GM12892 (cell line): ENCODE measurements at regions not wholly inside any gene's neighbourhood (a gene's known extent, or its start where the extent isn't known, plus 50 kb on each side); places are given as distances from the start of the nearest gene placed in this dataset.

ENCODE experiments used
- DNase-seq: peaks from one replicate; pipeline ENCODE4 v3.0.0; 2011; ENCODE audit not compliant: insufficient read length
- FAIRE-seq: peaks from 2 replicates; lab custom pipeline; 2011; peaks lifted over from hg19 to GRCh38; lab: Jason Lieb, UNC
- POLR2A ChIP-seq: IDR thresholded peaks from 2 replicates; pipeline ENCODE4 v1.6.1; 2011; ENCODE audit warnings: low read depth, low read length, control low read depth
- POLR2AphosphoS5 ChIP-seq: IDR thresholded peaks from 2 replicates; pipeline ENCODE4 v1.6.1; 2011; ENCODE audit warnings: low read depth, low read length, control low read depth
- TAF1 ChIP-seq: IDR thresholded peaks from 2 replicates; pipeline ENCODE4 v1.6.1; 2011; ENCODE audit warnings: low read depth, mild to moderate bottlenecking, control low read depth, low read length, borderline replicate concordance

- FAIRE-seq (no peak), DNase-seq (no peak)
- TF ChIP-seq POLR2AphosphoS5, result no peak
- TF ChIP-seq POLR2A, result no peak
- TF ChIP-seq TAF1, result no peak
These were observed 800.1 kb upstream of the PCDH9 start for GRCh38 chr13:68030152-68030809.

- DNase-seq, result no peak
- no peak for FAIRE-seq
- no peak for TF ChIP-seq POLR2A
- TF ChIP-seq TAF1, result no peak
- TF ChIP-seq POLR2AphosphoS5, result no peak
These were observed 798.6 kb upstream of the PCDH9 start for GRCh38 chr13:68028701-68029100.

GRCh38 chr13:68027306-68027705 is 797.2 kb upstream of the PCDH9 start:
- DNase-seq (no peak), FAIRE-seq (no peak)
- TF ChIP-seq POLR2A, result no peak
- no peak for TF ChIP-seq POLR2AphosphoS5
- no peak for TF ChIP-seq TAF1

GRCh38 chr13:68026077-68026476 is 795.9 kb upstream of the PCDH9 start:
- TF ChIP-seq POLR2AphosphoS5 (no peak), TAF1 (no peak), POLR2A (no peak)
- no peak for DNase-seq
- FAIRE-seq, result no peak

GRCh38 chr13:68025604-68026003 is 795.5 kb upstream of the PCDH9 start:
- TF ChIP-seq TAF1 (no peak), POLR2AphosphoS5 (no peak), POLR2A (no peak)
- no peak for FAIRE-seq
- DNase-seq, result no peak

- FAIRE-seq, result no peak
- no peak for DNase-seq
- TF ChIP-seq POLR2A (no peak), TAF1 (no peak), POLR2AphosphoS5 (no peak)
These were observed 793.9 kb upstream of the PCDH9 start for GRCh38 chr13:68023838-68024581.

GRCh38 chr13:68019901-68020300 is 789.8 kb upstream of the PCDH9 start:
- TF ChIP-seq POLR2AphosphoS5 (no peak), POLR2A (no peak), TAF1 (no peak)
- FAIRE-seq (no peak), DNase-seq (no peak)

- no peak for DNase-seq
- no peak for FAIRE-seq
- TF ChIP-seq POLR2AphosphoS5 (no peak), TAF1 (no peak), POLR2A (no peak)
These were observed 779.4 kb upstream of the PCDH9 start for GRCh38 chr13:68009546-68009945.

- DNase-seq (no peak), FAIRE-seq (no peak)
- no peak for TF ChIP-seq POLR2A
- no peak for TF ChIP-seq POLR2AphosphoS5
- no peak for TF ChIP-seq TAF1
These were observed 777.4 kb upstream of the PCDH9 start for GRCh38 chr13:68007576-68007975.

GRCh38 chr13:67996101-67996500 is 766.0 kb upstream of the PCDH9 start:
- TF ChIP-seq POLR2A (no peak), POLR2AphosphoS5 (no peak), TAF1 (no peak)
- FAIRE-seq, result no peak
- DNase-seq, result no peak

GRCh38 chr13:67990868-67991267 is 760.7 kb upstream of the PCDH9 start:
- TF ChIP-seq POLR2A, result no peak
- FAIRE-seq, result no peak
- DNase-seq, result no peak

GRCh38 chr13:67986234-67986633 is 756.1 kb upstream of the PCDH9 start:
- FAIRE-seq, result no peak
- TF ChIP-seq POLR2A (no peak), TAF1 (no peak), POLR2AphosphoS5 (no peak)
- no peak for DNase-seq
